Renal cortex interstitium (tissue), 11 donors: ENCODE measurements at regions not wholly inside any gene's neighbourhood (a gene's known extent, or its start where the extent isn't known, plus 50 kb on each side); places are given as distances from the start of the nearest gene placed in this dataset.
A peak's percentile ranks its signal among the peaks of the same experiment; 100 is the strongest.
"Not testable (repeated sequence)": the region's sequence is repeated elsewhere in the genome, so short reads cannot be mapped to it uniquely, and the experiment has no call there.

ENCODE experiments used
- DNase-seq, 11 donors: peaks; one replicate each; pipeline ENCODE4 v3.0.0-alpha.2; 2013; ENCODE audit warnings: low read depth in 9 of 11, low spot score in 4 of 11; ENCODE audit errors: extremely low read depth in 1 of 11

DNA sequence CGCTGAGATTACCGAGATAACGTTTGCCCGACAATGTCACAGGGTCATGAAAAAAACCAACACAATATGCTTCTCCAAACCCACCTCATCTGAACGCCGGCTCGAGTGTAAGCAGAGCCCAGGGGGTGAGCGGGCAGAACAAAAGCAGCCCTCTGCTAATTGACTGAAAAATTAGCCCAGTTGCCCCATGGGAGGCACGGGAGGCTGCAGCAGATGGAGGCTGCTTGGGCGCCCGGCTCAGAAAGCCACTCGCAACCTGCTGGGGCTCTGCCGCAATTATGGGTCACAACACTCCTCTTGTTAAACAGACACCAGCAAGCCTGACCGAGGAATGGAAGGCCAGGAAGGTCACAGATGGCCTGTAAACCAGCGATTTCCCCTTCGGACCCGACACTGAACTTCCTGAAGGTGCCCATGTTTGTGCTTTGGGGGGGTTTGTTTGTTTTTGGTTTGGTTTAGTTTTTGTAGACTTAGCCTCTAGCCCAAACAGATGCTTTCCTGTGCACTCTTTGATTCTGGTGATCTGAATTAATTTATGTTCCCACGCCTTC, 104.6 kb upstream of the IRX1 start:
- no peak for DNase-seq

DNA sequence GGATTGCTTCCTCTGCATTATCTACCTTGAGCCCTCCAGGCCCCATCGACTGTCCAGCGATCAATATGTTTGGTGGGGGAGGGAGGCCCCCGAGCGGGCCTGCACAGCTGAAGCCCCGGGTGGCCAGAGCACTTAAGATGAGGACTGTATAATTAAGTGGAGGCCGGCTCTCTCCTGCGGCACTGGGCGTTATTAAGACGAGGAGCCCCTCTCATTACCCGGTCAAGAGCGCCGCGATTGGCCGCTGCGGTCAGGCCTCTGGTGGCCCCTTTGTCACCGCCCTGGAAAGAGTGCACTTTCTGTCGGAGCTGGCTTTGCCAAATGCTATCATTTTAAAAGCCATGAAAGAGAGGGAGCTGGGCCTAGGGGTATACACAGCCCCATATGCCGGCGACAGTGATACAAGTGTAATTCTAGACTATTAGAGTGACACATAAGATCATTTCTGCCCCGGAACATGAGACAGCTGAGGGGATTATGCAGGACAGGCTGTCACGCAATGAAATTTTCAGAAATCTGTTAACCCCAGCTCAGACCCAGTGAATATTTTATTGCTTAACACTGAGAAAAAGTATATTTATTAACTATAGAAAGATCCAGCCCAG, 106.3 kb upstream of the IRX1 start:
- DNase-seq: no peak

DNA sequence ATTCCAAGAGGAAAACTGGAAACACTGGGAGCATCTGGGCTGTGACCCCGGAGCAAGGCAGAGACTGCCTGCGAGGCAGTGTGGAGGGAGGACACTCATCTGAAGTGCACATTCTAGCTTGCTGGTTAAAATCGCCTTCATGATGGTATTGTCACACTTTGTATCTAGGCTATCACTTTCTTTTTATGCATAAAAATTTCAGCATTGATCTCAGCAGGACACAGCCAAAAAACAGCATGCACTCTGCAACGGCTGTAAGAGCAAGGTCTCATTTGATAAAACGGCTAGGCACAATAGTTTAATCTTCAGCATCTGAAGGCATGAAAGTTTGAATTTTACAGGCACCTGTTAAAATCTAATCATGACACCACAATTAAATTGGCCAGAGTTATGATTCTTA, 110.8 kb upstream of the IRX1 start:
- DNase-seq: no peak

DNA sequence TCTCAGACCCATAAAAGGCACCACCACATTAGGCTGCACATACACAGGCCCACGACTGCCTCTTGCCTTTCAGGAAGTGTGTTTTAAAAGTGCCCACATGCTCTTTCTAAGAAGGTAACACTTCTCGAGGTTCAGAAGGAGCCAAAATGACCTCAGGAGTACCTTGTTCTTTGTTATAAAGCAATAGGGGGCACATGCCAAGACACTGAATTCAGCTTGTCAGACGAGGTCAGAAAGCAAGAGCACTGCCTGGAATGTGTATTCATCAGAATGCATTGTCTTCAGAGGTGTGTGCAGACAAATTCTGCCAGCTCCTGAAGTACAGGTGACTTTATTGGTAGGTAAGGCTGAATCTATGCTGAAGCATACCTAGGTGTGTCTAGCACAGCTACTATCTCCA, 114.5 kb upstream of the IRX1 start:
- DNase-seq: no peak

DNA sequence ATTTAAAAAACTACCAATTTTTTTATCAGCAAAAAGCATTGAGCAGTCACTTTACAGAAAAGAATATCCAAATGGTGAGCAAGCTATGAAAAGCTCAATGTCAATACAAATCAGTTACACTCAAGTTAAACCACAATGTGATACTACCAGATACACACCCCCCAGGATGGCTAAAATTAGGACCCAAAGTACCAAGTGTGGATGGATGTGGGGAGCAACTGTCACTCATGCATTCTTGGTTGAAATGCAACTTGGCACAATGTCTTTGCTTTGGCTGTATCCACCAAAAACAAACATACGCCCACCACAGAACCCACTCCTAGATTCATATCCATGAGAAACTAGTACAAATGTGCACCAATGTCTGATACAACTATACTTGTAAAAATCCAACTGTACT, 120.0 kb upstream of the IRX1 start:
- DNase-seq: no peak

DNA sequence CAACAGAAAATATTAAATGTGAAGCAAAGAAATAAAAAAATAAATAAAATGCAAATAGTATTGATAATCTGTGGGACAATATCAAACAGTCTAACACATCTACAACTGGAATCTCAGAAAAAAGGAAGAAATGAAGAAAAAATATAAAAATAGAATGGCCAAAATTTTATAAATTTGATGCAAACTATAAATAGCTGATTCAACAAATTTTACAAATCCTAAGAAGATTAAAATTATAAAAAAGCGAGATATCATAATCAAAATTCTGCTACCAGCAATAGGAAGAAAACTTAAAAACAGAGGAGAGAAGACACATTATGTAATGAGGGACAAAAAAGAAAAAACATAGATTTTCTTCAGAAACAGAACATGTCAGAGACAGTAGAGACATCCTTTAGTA, 129.2 kb upstream of the IRX1 start:
- no peak for DNase-seq

DNA sequence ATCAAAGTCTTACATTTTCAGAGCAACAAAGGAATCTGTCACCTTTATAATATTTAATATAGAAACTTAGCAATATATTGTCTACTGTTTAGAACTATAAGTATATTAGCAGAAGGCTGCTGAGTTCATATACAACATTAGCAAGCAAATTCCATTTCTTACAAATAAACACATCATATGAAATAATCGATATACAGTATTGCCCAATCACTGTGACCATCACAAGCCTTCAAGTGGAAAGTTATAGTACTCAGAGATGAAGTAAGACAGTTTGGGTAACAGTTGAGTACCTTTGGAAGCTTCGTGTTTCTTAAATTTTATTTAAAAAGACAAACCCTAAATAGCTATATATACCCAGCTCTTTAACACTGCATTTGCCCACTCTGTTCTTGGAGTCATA, 135.2 kb upstream of the IRX1 start:
- DNase-seq: no peak

DNA sequence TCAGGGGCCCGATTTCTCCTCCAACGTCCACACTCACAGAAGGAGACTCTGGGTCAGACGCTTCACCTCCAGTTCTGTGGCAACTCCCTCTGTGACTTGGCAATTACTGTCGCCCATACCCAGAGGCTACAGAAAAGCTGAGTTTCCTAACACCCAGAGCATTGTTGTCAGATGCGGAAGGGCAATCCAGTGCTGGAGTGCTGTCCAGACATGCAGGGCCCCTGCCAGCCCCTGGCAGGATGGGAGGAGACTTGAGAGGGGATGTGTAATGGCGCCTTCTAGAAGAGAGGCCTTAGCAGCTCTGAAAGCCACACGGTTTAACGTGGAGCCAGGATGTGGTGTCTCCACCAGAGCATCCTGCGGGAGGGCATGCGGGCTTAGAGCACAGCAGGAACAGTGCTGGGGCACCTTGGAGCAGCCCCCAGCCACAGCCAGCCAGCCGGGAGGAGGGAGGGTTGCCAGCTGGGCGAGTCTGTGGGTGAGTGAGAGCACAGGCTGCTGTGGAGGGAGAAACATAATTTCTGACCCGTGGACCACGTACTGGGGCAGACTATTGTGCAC, 139.4 kb upstream of the IRX1 start:
- no peak for DNase-seq

DNA sequence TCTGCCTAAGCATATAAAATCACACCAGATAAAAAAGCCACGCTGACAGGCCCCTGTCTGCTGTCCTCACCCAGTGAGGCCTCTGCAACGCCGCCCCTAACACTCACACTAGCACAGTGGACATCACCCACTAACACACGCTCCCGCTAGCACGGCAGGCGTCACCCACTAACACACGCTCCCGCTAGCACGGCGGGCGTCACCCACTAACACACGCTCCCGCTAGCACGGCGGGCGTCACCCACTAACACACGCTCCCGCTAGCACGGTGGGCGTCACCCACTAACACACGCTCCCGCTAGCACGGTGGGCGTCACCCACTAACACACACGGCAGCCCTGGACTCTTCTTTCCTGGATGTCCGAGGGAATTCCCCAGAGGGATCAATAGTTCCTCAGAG, 141.6 kb upstream of the IRX1 start:
- DNase-seq: not testable (repeated sequence)

DNA sequence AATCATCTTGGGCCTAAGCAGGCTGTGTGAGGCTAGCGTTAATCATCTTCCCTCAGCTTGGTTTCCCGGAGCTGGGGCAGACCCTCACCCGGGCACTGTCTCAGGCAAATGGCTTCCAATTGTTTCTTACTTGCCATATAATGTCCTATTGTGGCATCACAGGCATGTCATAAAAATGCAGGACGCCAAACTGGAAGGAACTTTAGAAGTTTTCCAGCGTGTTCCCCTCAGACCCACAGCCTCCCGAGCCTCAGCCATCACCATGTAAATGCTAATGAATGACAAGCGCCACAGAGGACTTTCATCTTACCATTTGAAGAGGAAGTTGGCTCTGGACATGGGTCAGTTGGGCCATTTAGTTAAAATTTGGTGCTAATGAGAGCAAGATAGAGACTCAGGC, 143.0 kb upstream of the IRX1 start:
- no peak for DNase-seq

DNA sequence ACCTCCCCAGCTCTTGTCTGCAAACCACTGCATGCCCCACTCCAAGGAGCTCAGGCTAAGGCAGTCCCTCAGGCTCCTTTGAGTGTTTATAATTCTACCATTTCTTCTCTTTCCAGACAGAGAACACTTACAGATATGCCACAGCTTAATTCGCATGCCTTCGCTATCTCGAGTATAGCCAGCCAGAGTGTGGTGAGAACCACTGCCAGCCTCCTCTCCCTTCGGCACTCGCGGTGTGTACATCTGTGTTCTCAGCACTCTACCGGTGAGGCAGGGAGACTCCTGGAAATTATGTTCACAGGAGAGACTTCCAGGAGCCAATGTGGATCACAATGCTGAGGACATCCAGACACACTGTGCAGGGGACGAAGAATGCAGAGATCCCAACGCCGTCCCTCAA, 143.7 kb upstream of the IRX1 start:
- DNase-seq: no peak

DNA sequence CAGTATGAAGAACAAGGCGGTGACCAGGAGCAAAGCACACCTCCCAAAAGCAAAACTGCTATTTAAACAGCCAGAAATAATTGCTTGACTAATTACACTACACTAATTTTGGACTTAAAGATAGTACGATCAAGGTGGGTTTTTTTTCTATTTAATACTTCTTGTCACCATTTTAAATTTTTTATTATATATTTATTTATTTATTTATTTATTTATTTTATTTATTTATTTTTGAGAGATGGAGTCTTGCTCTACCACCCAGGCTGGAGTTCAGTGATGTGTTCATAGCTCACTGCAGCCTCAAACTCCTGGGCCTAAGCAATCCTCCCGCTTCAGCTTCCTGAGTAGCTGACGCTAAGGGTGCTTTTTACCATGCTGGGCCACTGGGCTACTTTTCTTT, 146.2 kb upstream of the IRX1 start:
- DNase-seq: no peak

DNA sequence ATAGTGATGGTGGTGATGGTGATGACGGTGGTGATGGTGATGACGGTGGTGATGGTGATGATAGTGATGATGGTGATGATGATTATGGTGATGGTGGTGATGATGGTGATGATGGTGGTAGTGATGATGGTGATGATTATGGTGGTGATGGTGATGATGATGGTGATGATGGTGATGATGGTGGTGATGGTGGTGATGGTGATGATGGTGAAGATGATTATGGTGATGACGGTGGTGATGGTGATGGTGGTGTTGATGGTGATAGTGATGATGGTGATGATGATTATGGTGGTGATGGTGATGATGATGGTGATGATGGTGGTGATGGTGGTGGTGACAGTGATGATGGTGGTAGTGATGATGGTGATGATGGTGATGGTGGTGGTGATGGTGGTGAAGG, 149.2 kb upstream of the IRX1 start:
- DNase-seq: no peak

DNA sequence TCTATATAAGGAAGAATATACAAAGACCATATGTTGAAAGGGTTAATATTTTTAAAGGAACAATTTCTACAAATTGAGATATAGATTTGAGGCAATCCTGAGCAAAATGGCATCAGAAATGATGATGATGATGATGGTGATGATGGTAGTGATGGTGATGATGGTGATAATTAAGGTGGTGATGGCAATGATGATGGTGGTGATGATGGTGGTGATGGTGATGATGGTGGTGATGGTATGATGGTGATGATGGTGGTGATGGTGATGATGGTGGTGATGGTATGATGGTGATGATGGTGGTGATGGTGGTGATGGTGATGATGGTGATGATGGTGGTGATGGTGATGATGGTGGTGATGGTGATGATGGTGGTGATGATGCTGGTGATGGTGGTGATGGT, 150.1 kb upstream of the IRX1 start:
- not testable (repeated sequence) for DNase-seq

DNA sequence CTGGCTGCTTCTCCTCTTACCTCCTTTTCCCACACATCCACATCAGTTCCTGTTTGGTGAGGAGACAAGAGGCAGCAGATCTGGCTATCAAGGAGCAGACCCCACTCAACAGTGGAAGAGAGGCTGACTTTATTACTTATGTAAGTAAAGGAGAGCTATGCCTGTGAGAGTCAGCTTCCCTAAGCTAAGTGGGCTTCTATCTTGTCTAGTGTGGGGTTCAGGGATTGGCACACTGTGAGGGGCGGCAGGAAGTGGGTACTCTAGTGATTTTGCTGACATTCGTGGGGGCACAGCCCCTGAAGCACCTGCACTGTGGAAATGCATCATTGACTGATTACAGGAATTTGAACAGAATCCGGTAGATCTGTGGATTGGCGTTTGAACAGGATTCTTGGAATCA, 163.5 kb upstream of the IRX1 start:
- DNase-seq: no peak

DNA sequence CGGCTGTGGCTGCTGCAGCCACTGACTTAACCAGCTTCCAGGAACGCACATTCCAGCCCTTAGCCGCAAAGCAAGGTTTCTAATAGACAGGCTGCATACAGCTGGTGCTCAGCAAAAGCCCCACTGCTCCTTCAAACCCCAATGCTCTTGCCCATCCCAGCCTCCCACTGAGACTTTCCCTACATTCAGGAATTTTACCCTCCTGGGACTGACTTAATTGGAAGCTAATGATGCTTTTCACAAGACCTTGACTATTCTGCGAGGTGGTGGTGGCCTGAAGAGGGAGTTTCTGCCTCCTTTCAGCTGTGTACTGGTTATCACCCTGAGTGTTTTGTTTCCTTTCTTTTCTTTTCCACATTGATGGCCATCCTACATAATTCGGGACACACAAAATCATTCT, 164.9 kb upstream of the IRX1 start:
- no peak for DNase-seq

DNA sequence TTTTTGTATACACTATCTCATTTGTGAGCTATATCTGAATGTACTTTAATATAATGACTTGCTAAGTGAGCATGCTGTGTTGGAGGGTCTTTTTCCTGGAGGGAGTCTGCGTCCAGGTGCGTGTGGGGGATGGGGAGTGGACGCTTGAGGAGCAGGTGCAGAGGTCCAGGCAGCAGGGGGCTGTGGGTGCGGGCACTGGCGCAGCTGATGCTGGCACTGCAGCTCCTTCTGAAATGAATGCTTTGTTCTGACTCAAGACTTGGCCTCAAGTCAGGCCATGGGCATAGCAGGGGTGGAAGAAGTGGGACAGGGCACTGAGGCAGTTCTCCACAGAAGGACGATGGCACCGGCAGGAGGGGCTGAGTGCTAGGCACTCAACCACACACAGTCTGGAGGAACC, 165.7 kb upstream of the IRX1 start:
- DNase-seq: no peak

DNA sequence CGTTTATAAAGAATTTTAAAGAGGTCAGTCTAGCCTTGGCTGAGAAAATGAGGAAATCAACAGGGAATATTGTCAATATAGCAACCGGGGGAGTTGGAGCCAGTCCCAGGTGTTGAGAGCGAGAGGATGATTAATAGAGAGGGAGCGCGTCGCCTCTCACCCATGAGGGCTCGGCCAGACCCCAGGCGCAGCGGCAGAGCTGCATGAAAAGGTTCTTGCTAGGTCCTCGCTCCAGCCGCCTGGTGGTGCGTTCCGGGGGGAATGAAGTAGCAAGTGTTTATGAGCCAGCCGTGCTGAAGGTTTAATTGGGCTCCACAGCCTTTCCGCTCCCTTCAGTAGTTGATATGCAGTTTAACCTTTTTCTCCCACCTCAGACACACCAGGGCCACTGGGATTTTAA, 167.3 kb upstream of the IRX1 start:
- DNase-seq: peak in 10 of 11 donors; percentile 6 to 42 (median 23)

DNA sequence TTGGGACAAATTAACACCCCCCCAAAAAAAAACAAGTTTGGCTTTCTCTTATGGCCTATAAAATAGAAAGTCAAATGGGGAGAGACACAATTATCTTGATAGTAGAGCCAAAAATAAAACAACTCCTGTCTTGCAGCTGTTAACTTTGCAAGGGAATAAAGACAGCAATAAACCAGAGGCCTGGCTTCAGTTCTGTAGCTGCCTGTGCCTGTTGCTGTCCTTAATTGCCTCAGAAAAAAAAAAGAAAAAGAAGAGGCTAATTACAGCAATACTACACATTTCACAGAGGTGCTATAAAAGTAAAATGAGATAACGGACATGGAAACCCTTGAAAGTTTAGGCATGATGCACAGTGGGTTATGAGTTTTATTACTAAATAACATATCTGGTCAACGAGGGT, 170.7 kb upstream of the IRX1 start:
- no peak for DNase-seq

DNA sequence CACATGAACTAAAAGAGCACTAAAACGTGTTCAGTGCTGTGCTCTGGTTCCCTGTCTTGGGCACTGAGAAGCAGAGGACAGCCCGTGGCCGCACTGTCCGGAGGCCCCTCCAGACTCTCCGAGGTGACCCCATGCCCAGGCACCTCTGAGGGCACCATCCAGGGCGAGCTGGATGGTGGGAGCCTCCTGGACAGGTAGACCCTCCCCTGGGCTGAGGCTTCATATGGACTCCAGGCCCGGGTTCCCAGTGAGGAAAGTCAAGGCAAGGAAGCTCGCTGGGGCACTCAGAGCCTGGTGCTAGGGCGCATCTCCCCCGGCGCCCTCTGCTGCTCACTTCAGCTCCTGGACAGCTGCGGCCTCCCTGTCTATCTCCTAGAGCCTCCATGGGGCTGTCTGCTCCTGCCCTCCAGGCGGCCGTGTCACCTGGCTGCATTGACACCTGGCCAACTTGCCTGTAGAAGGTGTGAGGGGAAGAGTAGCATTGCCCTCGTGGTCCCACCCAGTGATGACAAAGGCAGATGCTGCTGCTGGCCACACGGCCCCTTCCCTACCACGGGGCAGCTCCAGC, 178.2 kb upstream of the IRX1 start:
- DNase-seq: no peak

DNA sequence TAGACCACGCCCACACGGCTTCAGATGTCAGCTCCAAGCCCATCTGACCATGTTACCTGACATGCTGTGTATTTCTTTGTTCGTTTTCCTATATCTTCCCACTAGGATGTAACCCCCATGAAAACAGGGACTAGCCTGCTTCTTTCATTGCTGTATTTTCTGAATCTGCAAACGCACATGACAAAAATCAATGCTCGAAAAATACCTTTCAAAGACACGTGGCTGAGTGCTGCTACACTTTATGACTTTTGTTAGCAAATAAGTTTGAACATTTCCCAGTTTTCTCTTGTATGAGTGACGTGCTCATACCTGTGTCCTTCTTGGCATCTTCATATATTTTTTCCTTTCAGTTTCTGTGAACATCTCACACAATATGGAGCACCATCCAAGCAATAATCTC, 181.3 kb upstream of the IRX1 start:
- no peak for DNase-seq
